ENCODE measurements at regions not wholly inside any gene's neighbourhood (a gene's known extent, or its start where the extent isn't known, plus 50 kb on each side); places are given as distances from the start of the nearest gene placed in this dataset.

- DNase-seq (ENCODE audit: low read depth), result no peak
These were observed 115.5 kb downstream of the C9orf50 start for GRCh38 chr9:129505270-129505902.

GRCh38 chr9:129504404-129504803 lies 116.5 kb downstream of the C9orf50 start:
- no peak for DNase-seq (ENCODE audit: low read depth)

GRCh38 chr9:129501771-129502319 lies 119.1 kb downstream of the C9orf50 start:
- no peak for DNase-seq (ENCODE audit: low read depth)

GRCh38 chr9:129500863-129501770 lies 119.8 kb downstream of the C9orf50 start:
- DNase-seq (ENCODE audit: low read depth), result no peak

- no peak for DNase-seq (ENCODE audit: low read depth)
These were observed 120.6 kb downstream of the C9orf50 start for GRCh38 chr9:129500161-129500862.

- DNase-seq (ENCODE audit: low read depth), result no peak
These were observed 122.2 kb downstream of the C9orf50 start for GRCh38 chr9:129498451-129499384.

GRCh38 chr9:129497813-129498450 lies 123.0 kb downstream of the C9orf50 start:
- DNase-seq (ENCODE audit: low read depth), result no peak

GRCh38 chr9:129497005-129497812 lies 123.7 kb downstream of the C9orf50 start:
- DNase-seq (ENCODE audit: low read depth), result no peak

- DNase-seq (ENCODE audit: low read depth), result peak; percentile 80
These were observed 124.4 kb downstream of the C9orf50 start for GRCh38 chr9:129496473-129497004.

- no peak for DNase-seq (ENCODE audit: low read depth)
These were observed 125.1 kb downstream of the C9orf50 start for GRCh38 chr9:129495620-129496472.

- no peak for DNase-seq (ENCODE audit: low read depth)
These were observed 126.7 kb downstream of the C9orf50 start for GRCh38 chr9:129494113-129494789.

GRCh38 chr9:129493706-129494047 lies 127.2 kb downstream of the C9orf50 start:
- DNase-seq (ENCODE audit: low read depth), result no peak

GRCh38 chr9:129493002-129493705 lies 127.7 kb downstream of the C9orf50 start:
- no peak for DNase-seq (ENCODE audit: low read depth)

GRCh38 chr9:129491487-129491855 lies 129.4 kb downstream of the C9orf50 start:
- DNase-seq (ENCODE audit: low read depth), result no peak

- DNase-seq (ENCODE audit: low read depth), result no peak
These were observed 130.1 kb downstream of the C9orf50 start for GRCh38 chr9:129490583-129491486.

GRCh38 chr9:129489838-129490582 lies 130.9 kb downstream of the C9orf50 start:
- no peak for DNase-seq (ENCODE audit: low read depth)

Data from non-pigmented ciliary epithelial cell (primary cell).